Muscle layer of colon (tissue), 2 donors: ENCODE measurements at regions not wholly inside any gene's neighbourhood (a gene's known extent, or its start where the extent isn't known, plus 50 kb on each side); places are given as distances from the start of the nearest gene placed in this dataset.

Source experiments
- H3K27ac ChIP-seq: one replicate; pipeline ENCODE4 v1.7.0; 2013; ENCODE audit warnings: low read depth, mild to moderate bottlenecking, low read length, moderate library complexity
- H3K27me3 ChIP-seq, 2 donors: one replicate each; pipeline ENCODE4 v1.7.0; 2013; ENCODE audit warnings: low read length in 2 of 2, mild to moderate bottlenecking in 2 of 2; ENCODE audit not compliant: insufficient read depth in 2 of 2, control insufficient read depth in 1 of 2
- H3K36me3 ChIP-seq: one replicate; pipeline ENCODE4 v1.7.0; 2013; ENCODE audit warnings: mild to moderate bottlenecking, low read length; ENCODE audit not compliant: insufficient read depth
- H3K4me1 ChIP-seq: one replicate; pipeline ENCODE4 v1.7.0; 2013; ENCODE audit warnings: mild to moderate bottlenecking, low read length; ENCODE audit not compliant: insufficient read depth
- H3K4me3 ChIP-seq, 2 donors: one replicate each; pipeline ENCODE4 v1.7.0; 2013; ENCODE audit warnings: low read length in 2 of 2, low read depth in 1 of 2, mild to moderate bottlenecking in 1 of 2, moderate library complexity in 1 of 2
- H3K9ac ChIP-seq: one replicate; pipeline ENCODE4 v1.7.0; 2013; ENCODE audit warnings: low read length
- H3K9me3 ChIP-seq: one replicate; pipeline ENCODE4 v1.7.0; 2013; ENCODE audit warnings: mild to moderate bottlenecking, low read length
- donor health status: abdominal sarcoma.
- donor health status: Adenocarcinoma of cecum.

DNA sequence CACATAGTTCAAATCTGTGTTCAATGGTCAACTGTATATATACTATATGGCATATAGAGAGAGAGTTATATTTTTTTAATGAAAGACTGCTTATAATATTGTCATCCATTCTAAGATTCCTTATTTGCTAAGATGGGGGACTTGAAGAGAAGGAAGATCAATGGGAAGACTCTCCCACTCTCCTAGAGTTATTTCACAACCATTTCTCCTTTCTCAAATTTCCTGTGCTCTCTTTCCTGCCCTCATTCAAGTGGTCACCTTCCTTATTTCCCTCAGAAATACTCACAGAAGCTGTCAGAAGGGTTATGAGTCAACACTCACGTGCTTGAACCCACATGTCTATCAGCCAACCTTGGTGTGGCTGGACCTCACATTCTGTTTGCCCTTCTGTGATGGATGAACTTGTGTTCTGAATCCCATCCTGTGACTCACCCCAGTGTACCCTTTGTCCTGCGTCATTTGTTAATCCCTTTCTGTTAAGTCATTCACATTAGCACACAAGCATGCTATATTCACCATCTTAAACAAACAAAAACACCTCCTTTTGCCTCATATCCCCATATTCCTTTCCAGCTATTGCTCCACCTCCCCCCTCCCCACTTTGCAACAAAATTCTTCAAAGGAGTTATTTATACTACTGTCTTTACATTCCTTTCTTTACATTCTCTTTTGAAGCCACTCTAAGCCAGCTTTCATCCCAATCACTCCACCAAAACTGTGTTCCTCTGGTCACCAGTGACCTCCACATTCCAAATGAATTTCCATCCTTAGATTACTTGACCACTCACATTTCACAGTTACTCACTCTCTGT is 279.3 kb upstream of the TCF21 start:
- no peaks in the 10 kb centered on the region for H3K27me3 ChIP-seq
- no peaks in the 10 kb centered on the region for H3K36me3 ChIP-seq
- H3K9me3 ChIP-seq, result no peaks in the 10 kb centered on the region
- no peak overlapping the region for H3K27ac ChIP-seq
- no peak overlapping the region for H3K4me3 ChIP-seq
- no peak overlapping the region for H3K9ac ChIP-seq
- H3K4me1 ChIP-seq, result no peaks in the 10 kb centered on the region

DNA sequence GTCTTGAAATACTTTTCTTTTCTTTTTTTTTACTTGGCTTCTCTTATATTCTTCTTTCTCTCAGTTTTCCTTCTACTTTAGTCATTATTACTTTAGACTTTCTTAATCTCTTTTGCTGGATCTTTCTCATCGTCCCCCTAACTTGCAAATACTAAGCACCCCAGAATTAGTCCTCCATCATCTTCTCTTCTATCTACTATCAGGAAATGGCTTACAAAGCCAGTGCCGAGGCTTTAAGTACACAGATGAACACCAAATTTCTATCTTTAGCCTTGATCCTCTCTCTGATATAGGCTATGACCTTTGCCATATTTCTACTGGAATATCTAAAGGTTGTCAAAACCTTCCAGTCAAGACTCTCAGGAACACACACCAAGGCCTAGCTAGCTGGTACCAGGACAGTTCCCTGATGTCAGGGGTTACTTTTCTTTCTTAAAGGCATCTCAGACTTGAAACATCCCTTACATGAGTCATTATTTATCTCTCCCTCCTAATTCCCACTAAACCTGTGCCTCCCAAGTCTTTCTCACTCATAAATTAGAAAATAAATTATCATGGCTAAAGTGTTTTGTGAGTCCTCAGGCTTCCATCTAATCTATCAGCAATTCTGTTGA is 278.6 kb upstream of the TCF21 start:
- Histone ChIP-seq H3K27ac (no peak overlapping the region), H3K4me1 (no peaks in the 10 kb centered on the region), H3K36me3 (no peaks in the 10 kb centered on the region), H3K4me3 (no peak overlapping the region), H3K9ac (no peak overlapping the region), H3K27me3 (no peaks in the 10 kb centered on the region), H3K9me3 (no peaks in the 10 kb centered on the region)

DNA sequence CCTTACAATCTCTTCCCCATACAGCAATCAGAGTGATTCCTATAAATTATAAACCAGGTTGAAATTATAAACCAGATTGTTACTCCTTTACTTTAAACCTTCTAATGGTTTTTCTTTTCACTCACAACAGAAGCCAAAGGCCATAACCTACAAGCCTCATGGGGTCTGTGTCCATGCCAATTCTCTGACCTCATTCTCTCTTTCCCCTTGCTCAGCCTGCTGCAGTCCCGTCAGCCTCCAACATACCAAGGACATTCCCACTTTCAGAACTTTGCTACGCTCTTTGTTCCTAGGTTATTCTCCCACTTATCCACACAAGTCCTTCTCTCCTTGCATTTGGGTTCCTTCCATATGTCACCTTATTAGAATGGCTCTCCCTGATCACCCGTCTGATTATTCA is 277.9 kb upstream of the TCF21 start:
- H3K36me3 ChIP-seq, result no peaks in the 10 kb centered on the region
- H3K27ac ChIP-seq, result no peak overlapping the region
- no peaks in the 10 kb centered on the region for H3K27me3 ChIP-seq
- H3K9me3 ChIP-seq, result no peaks in the 10 kb centered on the region
- no peaks in the 10 kb centered on the region for H3K4me1 ChIP-seq
- no peak overlapping the region for H3K9ac ChIP-seq
- no peak overlapping the region for H3K4me3 ChIP-seq

DNA sequence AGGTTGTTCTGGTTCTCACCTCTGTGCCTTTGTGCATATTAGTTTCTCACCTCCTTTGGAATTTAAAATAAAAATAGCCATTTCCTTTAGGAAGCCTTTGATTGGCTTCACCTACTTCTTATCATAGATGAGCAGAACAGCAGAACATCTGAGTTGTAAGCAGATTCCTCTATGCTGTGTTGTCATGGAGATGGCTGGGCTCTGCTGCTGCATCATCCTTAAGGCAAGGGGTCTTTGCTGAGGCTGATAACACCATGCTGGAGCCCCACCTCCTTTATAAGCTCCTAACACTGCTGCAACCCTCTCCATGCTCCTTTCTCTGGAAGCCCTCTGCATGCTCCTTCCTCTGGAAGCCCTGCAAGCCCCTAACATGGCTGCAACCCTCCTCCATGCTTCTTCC is 276.5 kb upstream of the TCF21 start:
- H3K4me1 ChIP-seq, result no peaks in the 10 kb centered on the region
- no peaks in the 10 kb centered on the region for H3K36me3 ChIP-seq
- no peak overlapping the region for H3K27ac ChIP-seq
- no peaks in the 10 kb centered on the region for H3K9me3 ChIP-seq
- no peak overlapping the region for H3K4me3 ChIP-seq
- H3K9ac ChIP-seq, result no peak overlapping the region
- no peaks in the 10 kb centered on the region for H3K27me3 ChIP-seq

DNA sequence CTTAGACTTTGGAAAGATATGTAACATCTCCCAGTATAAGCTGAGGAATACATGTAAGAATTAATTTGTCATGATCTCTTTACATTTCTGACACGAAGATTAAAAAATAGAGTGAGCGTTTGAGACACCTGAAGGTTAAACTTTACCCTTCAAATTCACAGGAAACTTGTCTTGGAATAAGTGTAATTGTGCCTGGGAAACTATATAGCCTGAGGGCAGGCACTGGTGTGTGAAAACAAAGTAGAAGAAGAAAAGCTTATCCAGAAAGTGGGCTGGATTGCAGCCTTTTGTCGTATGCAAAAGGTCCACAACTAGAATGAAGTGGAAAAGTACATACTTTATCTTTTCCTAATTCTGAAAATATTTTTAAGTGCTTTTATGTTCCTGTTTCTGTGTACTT is 275.7 kb upstream of the TCF21 start:
- Histone ChIP-seq H3K36me3 (no peaks in the 10 kb centered on the region), H3K9ac (no peak overlapping the region), H3K27me3 (no peaks in the 10 kb centered on the region), H3K9me3 (no peaks in the 10 kb centered on the region), H3K27ac (no peak overlapping the region), H3K4me1 (no peaks in the 10 kb centered on the region), H3K4me3 (no peak overlapping the region)

DNA sequence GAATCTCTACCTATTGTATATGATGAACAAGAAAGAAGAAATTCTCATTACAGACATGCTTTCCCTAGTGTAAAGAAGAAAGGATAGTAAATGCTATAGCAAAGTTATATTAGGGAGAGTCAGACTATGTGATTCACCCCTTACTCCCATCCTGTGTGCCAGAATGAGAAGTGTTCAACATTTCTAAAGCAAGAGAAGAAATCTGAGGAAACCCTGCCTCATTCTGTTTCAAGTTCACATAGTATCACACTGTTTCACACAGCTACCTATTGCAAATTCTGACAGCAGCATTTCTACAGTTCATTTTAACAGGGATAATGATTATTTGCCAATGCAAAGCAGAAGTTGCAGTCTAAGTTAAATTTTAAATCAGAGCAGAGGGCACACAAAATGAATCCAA is 267.2 kb upstream of the TCF21 start:
- Histone ChIP-seq H3K27me3 (no peaks in the 10 kb centered on the region), H3K9ac (no peak overlapping the region), H3K4me3 (no peak overlapping the region), H3K36me3 (no peaks in the 10 kb centered on the region), H3K4me1 (no peaks in the 10 kb centered on the region), H3K9me3 (no peaks in the 10 kb centered on the region), H3K27ac (no peak overlapping the region)

DNA sequence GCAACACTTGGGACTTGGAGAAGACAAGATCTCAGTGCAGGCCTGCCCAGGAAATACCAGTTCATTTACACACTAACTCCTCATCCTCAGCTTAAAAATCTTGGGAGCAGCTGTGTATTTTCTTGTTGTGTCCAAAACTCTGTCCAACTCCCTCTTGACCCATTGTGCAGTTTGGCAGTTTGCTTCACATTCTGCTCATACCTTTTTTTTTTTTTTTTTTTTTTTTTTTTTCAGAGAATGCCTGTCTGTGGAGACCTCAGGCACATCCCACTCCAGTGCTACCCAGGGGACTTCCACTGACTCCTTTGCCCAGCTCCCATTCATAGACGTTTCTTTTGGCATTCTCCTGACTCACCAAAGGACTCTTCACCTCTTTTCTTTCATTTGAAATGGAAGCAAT is 265.8 kb upstream of the TCF21 start:
- Histone ChIP-seq H3K36me3 (no peaks in the 10 kb centered on the region), H3K9ac (no peak overlapping the region), H3K27ac (no peak overlapping the region), H3K9me3 (no peaks in the 10 kb centered on the region), H3K4me1 (no peaks in the 10 kb centered on the region), H3K4me3 (no peak overlapping the region), H3K27me3 (no peaks in the 10 kb centered on the region)

DNA sequence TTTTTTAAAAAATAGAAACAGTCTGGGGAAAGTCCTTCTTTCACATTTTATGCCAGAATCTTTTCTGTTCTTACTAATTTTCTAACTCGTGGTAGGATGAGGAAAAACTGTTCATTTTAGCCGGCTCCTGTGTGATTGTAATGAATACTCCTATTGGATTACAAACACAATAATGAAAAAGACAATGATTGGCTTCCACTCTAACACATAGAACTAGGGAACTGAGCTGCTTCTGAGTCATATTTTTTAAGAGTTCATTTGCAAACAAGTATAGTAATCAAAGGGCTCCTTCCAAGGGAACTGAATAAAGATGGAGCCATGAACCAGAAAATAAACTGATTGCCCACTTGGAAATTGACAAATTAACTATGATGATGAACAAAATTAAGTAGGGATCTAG is 265.3 kb upstream of the TCF21 start:
- Histone ChIP-seq H3K9ac (no peak overlapping the region), H3K36me3 (no peaks in the 10 kb centered on the region), H3K27me3 (no peaks in the 10 kb centered on the region), H3K4me3 (no peak overlapping the region), H3K27ac (no peak overlapping the region), H3K9me3 (no peaks in the 10 kb centered on the region), H3K4me1 (no peaks in the 10 kb centered on the region)

DNA sequence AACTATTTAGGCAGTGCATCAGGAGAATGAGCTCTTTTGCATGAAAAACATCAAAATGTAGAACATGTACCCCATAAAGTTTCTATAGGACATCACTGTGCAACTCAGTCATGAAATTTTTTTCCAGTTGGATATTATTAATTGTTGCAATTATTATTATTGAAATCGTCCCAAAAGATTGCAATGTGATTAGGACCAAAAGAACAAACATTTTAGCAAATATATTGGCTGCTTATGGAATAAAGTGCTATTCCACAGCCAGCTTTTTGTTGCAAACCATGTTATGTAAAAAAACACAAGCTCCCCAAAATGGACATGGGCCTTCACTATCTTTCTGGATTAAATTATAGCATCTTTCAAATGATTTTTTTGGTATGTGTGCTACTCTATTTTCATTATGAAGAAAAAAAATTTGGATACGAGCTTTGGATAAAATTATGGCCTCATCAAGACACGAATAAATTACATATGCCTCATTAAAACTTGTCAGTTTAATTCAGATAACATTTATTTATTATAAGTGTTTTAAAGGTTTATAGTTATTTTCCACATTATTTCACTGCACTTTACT is 262.7 kb upstream of the TCF21 start:
- no peak overlapping the region for H3K9ac ChIP-seq
- H3K4me3 ChIP-seq, result no peak overlapping the region
- no peaks in the 10 kb centered on the region for H3K4me1 ChIP-seq
- H3K9me3 ChIP-seq, result no peaks in the 10 kb centered on the region
- no peaks in the 10 kb centered on the region for H3K27me3 ChIP-seq
- no peak overlapping the region for H3K27ac ChIP-seq
- H3K36me3 ChIP-seq, result no peaks in the 10 kb centered on the region

DNA sequence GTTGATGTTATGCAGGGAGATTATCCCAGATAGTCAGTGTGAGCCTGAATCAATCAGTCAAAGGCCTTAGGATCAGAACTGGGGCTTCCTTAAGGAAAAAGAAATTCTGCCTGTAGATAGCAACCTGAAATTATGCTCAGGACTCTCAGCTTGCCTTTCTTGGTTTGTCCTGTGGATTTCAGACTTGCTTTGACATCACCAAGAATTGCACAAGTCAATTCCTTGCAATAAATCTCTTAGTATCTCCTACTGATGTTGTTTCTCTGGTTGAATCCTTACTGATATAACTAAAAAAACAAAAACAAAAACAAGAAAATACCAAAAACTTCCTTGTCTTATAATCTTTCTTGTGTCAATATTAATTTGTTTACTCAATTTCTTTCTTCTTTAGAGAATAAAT is 258.9 kb upstream of the TCF21 start:
- no peak overlapping the region for H3K4me3 ChIP-seq
- no peaks in the 10 kb centered on the region for H3K27me3 ChIP-seq
- no peak overlapping the region for H3K9ac ChIP-seq
- H3K9me3 ChIP-seq, result no peaks in the 10 kb centered on the region
- no peaks in the 10 kb centered on the region for H3K4me1 ChIP-seq
- H3K27ac ChIP-seq, result no peak overlapping the region
- no peaks in the 10 kb centered on the region for H3K36me3 ChIP-seq

DNA sequence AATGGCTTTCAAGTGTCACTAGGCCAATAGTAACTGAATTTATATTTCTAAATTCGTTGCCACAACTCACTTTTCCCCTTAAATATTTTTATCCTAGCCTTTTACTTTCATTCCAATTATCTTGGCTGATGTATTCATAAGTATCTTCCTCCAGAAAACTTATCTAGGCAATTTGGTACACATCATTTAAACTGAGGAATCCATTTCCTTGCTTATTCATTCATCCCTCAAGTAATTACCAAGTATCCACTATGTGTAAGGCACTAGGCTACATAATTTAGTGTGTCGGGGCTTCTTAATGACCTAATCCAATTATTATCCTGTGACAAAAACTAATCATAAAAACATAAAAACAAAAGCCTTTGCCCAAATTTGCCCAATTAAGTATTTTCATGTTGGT is 258.3 kb upstream of the TCF21 start:
- H3K9me3 ChIP-seq, result no peaks in the 10 kb centered on the region
- H3K9ac ChIP-seq, result no peak overlapping the region
- H3K36me3 ChIP-seq, result no peaks in the 10 kb centered on the region
- H3K27me3 ChIP-seq, result no peaks in the 10 kb centered on the region
- H3K4me1 ChIP-seq, result no peaks in the 10 kb centered on the region
- no peak overlapping the region for H3K4me3 ChIP-seq
- no peak overlapping the region for H3K27ac ChIP-seq

DNA sequence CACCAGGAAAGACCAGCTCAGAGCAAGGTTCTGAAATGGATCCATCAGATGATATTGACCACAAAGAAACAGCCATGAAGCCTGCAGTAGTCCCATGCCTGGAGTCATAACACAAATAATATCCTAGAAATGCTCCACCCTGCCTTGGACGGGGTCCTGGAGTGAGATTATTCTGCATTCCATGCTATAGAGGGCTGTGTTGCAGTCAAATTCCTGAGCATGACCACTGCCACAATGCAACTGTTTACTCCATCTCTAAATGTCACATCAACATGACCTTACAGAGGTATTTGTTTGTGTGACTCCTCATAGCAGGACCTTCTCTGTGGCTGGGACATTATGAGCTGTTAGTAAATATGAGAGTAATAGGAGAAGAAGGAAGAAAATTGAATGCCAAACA is 257.5 kb upstream of the TCF21 start:
- H3K4me3 ChIP-seq, result no peak overlapping the region
- H3K27me3 ChIP-seq, result no peaks in the 10 kb centered on the region
- H3K9ac ChIP-seq, result no peak overlapping the region
- no peaks in the 10 kb centered on the region for H3K36me3 ChIP-seq
- H3K4me1 ChIP-seq, result no peaks in the 10 kb centered on the region
- no peak overlapping the region for H3K27ac ChIP-seq
- no peaks in the 10 kb centered on the region for H3K9me3 ChIP-seq
